ENCODE measurements at regions not wholly inside any gene's neighbourhood (a gene's known extent, or its start where the extent isn't known, plus 50 kb on each side); places are given as distances from the start of the nearest gene placed in this dataset.

DNA sequence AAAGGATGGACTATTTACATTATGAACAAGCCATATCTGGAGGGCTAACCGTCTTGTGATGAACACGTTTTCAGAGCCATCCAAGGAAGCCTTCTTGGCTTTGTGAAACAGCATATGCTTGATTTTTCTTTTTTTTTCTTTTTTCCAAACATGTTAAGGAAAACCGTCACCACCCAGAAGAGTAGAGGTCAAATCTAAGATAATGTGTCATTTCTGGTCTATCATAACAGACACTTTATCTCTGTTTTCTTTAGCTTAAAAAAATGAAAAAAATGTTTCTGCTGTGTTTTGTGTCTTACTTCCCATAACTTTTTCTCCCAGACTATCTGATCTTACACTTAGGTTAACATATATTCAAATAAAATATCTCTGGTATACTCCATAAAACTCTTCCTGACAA lies 76.1 kb upstream of the DGKB start:
- no peak for TF ChIP-seq POLR2A (IDR thresholded peaks at IDR 0.05)
- TF ChIP-seq, protein P1, sequence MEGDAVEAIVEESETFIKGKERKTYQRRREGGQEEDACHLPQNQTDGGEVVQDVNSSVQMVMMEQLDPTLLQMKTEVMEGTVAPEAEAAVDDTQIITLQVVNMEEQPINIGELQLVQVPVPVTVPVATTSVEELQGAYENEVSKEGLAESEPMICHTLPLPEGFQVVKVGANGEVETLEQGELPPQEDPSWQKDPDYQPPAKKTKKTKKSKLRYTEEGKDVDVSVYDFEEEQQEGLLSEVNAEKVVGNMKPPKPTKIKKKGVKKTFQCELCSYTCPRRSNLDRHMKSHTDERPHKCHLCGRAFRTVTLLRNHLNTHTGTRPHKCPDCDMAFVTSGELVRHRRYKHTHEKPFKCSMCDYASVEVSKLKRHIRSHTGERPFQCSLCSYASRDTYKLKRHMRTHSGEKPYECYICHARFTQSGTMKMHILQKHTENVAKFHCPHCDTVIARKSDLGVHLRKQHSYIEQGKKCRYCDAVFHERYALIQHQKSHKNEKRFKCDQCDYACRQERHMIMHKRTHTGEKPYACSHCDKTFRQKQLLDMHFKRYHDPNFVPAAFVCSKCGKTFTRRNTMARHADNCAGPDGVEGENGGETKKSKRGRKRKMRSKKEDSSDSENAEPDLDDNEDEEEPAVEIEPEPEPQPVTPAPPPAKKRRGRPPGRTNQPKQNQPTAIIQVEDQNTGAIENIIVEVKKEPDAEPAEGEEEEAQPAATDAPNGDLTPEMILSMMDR (IDR thresholded peaks at IDR 0.05 in 4 of 5, conservative IDR thresholded peaks at IDR 0.05 in 1 of 5) = no peak
